HepG2 (cell line): ENCODE measurements at regions not wholly inside any gene's neighbourhood (a gene's known extent, or its start where the extent isn't known, plus 50 kb on each side); places are given as distances from the start of the nearest gene placed in this dataset.

ENCODE experiments used
- ATAC-seq: fragments of 200-7000 bp; cut with Tn5 transposase; 3 replicates; pipeline ENCODE4 v1.9.1; 2020; ENCODE audit warnings: mild to moderate bottlenecking, moderate library complexity
- BruUV-seq: library from RNA; stranded (reverse); fragments of 400-500 nt; replicated peaks from 2 replicates; lab custom pipeline; 2021; lab: Mats Ljungman, UMichigan
- CTCF ChIA-PET: fragments of 300-600 bp; formaldehyde crosslinking; extraction: SDS; loops from one replicate; lab custom pipeline; 2021; ENCODE audit warnings: low total read pairs, inconsistent platforms, low intra/inter-chr PET ratio; lab: Yijun Ruan, JAX
- POLR2A ChIA-PET: fragments of 350-600 bp; sonication (Branson Sonifier 250); formaldehyde crosslinking; loops from one replicate; lab custom pipeline; 2020; ENCODE audit warnings: antibody characterized with exemption, inconsistent platforms; lab: Yijun Ruan, JAX
- DNase-seq: peaks from one replicate; pipeline ENCODE4 v3.0.0-alpha.2; 2015; ENCODE audit warnings: low spot score
- FAIRE-seq: peaks from 3 replicates; lab custom pipeline; 2011; peaks lifted over from hg19 to GRCh38; lab: Jason Lieb, UNC
- H2AFZ ChIP-seq: one replicate; pipeline ENCODE4 v1.6.1; 2011; ENCODE audit warnings: low read length, inconsistent platforms
- H3K27ac ChIP-seq: fragments of 300-600 bp; 3 replicates; pipeline ENCODE4 v1.8.0; 2011; ENCODE audit warnings: mixed run types, mild to moderate bottlenecking, mixed read lengths, low read length, inconsistent platforms; ENCODE audit not compliant: insufficient read depth; ENCODE audit errors: extremely low read length
- H3K27me3 ChIP-seq, 2 experiments: fragments of 200-600 bp in 1 of 2; 2 replicates in 1 of 2; 3 replicates in 1 of 2; pipeline versions ENCODE4 v1.6.0 to v1.8.0; 2011; ENCODE audit warnings: low read length in 2 of 2, mild to moderate bottlenecking in 2 of 2, moderate library complexity in 2 of 2, inconsistent platforms in 1 of 2; ENCODE audit not compliant: insufficient read depth in 2 of 2, control insufficient read depth in 1 of 2
- H3K36me3 ChIP-seq, 2 experiments: fragments of 200-600 bp in 1 of 2; replicated peaks in 1 of 2; 2 replicates in 1 of 2; 3 replicates in 1 of 2; pipeline versions ENCODE4 v1.5.1 to v1.8.0; 2011; ENCODE audit warnings: low read length in 2 of 2, inconsistent platforms in 1 of 2; ENCODE audit not compliant: insufficient read depth in 2 of 2, control insufficient read depth in 1 of 2
- H3K4me1 ChIP-seq: 2 replicates; pipeline ENCODE4 v1.5.1; 2012; ENCODE audit warnings: low read length, inconsistent platforms; ENCODE audit not compliant: insufficient read depth
- H3K4me2 ChIP-seq: 2 replicates; pipeline ENCODE4 v1.6.0; 2011; ENCODE audit warnings: low read depth, low read length, inconsistent platforms
- H3K4me3 ChIP-seq, 3 experiments: fragments of 200-600 bp in 1 of 3; sonication (generic), shearing (Covaris generic) in 1 of 3; replicated peaks in 1 of 3; 2 replicates each; pipeline ENCODE4 v1.5.1; 2011 to 2016; ENCODE audit warnings: low read length in 3 of 3, inconsistent platforms in 2 of 3, low read depth in 2 of 3, mild to moderate bottlenecking in 2 of 3, control low read depth in 1 of 3, mixed read lengths in 1 of 3; ENCODE audit not compliant: insufficient read depth in 1 of 3
- H3K79me2 ChIP-seq: one replicate; pipeline ENCODE4 v1.6.1; 2011; ENCODE audit warnings: low read length, inconsistent platforms; ENCODE audit not compliant: insufficient read depth
- H3K9ac ChIP-seq: 2 replicates; pipeline ENCODE4 v1.6.0; 2011; ENCODE audit warnings: mild to moderate bottlenecking, low read depth, low read length, inconsistent platforms; ENCODE audit not compliant: insufficient read depth
- H3K9me3 ChIP-seq: 2 replicates; pipeline ENCODE4 v1.5.1; 2012; ENCODE audit warnings: mild to moderate bottlenecking, low read length
- H4K20me1 ChIP-seq: 2 replicates; pipeline ENCODE4 v1.6.0; 2011; ENCODE audit warnings: inconsistent platforms, mild to moderate bottlenecking, low read length, moderate library complexity; ENCODE audit not compliant: insufficient read depth
- ATF7 ChIP-seq, 2 experiments: fragments of 450-650 bp in 1 of 2; sonication (generic) in 1 of 2; formaldehyde crosslinking in 1 of 2; IDR thresholded peaks; 2 replicates each; pipeline versions ENCODE4 v1.4.0 to v1.6.1; 2016 to 2020; ENCODE audit warnings: antibody characterized with exemption in 1 of 2, mild to moderate bottlenecking in 1 of 2, missing genetic modification reagents in 1 of 2
- BCL6 ChIP-seq: IDR thresholded peaks from 2 replicates; pipeline ENCODE4 v1.6.1; 2016; ENCODE audit warnings: missing genetic modification reagents, missing compliant biosample characterization
- CREB1 ChIP-seq, 2 experiments: fragments of 450-650 bp in 1 of 2; IDR thresholded peaks; 2 replicates each; pipeline ENCODE4 v1.6.1; 2016 to 2017; ENCODE audit warnings: control low read depth in 1 of 2, mild to moderate bottlenecking in 1 of 2, missing compliant biosample characterization in 1 of 2, missing genetic modification characterization in 1 of 2
- GATAD2A ChIP-seq: IDR thresholded peaks from 2 replicates; pipeline ENCODE4 v1.6.1; 2016
- JUNB ChIP-seq: sonication (generic); formaldehyde crosslinking; IDR thresholded peaks from 2 replicates; pipeline ENCODE4 v1.8.0; 2022; ENCODE audit warnings: missing genetic modification reagents, mild to moderate bottlenecking, borderline replicate concordance
- MED13 ChIP-seq: sonication (generic); formaldehyde crosslinking; IDR thresholded peaks from 2 replicates; pipeline ENCODE4 v1.5.0; 2020; ENCODE audit warnings: missing genetic modification reagents
- MIER3 ChIP-seq: IDR thresholded peaks from 2 replicates; pipeline ENCODE4 v1.6.1; 2016; ENCODE audit warnings: missing compliant biosample characterization, borderline replicate concordance
- MIXL1 ChIP-seq: IDR thresholded peaks from 2 replicates; pipeline ENCODE4 v1.6.1; 2016
- STAT5B ChIP-seq: sonication (generic); formaldehyde crosslinking; IDR thresholded peaks from 2 replicates; pipeline ENCODE4 v1.4.0; 2020; ENCODE audit warnings: missing genetic modification reagents
- TOE1 ChIP-seq: sonication (generic); formaldehyde crosslinking; IDR thresholded peaks from 2 replicates; pipeline ENCODE4 v1.4.0; 2020; ENCODE audit warnings: mild to moderate bottlenecking, missing genetic modification reagents
- ZNF124 ChIP-seq: sonication (generic); formaldehyde crosslinking; IDR thresholded peaks from 2 replicates; pipeline ENCODE4 v1.4.0; 2020; ENCODE audit warnings: missing genetic modification reagents
- ZNF629 ChIP-seq: sonication (generic); formaldehyde crosslinking; conservative IDR thresholded peaks from 2 replicates; pipeline ENCODE4 v1.5.0; 2020; ENCODE audit warnings: missing genetic modification reagents
- ZNF83 ChIP-seq: sonication (generic); formaldehyde crosslinking; IDR thresholded peaks from 2 replicates; pipeline ENCODE4 v1.4.0; 2020; ENCODE audit warnings: missing genetic modification reagents, mild to moderate bottlenecking, borderline replicate concordance
- WGBS: methylation state at CpG from one replicate; pipeline ENCODE4 v1.1.6; 2017; ENCODE audit warnings: low lambda C conversion rate; 5-methylcytosine and 5-hydroxymethylcytosine counted together
- in situ Hi-C: cut with HindIII; loops from 2 replicates; pipeline ENCODE4 v1.10.0; 2017; ENCODE audit warnings: low pct_unique_long_range_greater_than_20kb; ENCODE audit not compliant: extremely low pct_ligation_motif_present
- intact Hi-C: fragments of 100-400 bp; cut with micrococcal nuclease; formaldehyde crosslinking; loops from one replicate; pipeline ENCODE4 v1.10.0; 2022; ENCODE audit not compliant: unreplicated experiment
- TF ChIP-seq, protein P1 (sequence below): conservative IDR thresholded peaks from 2 replicates; pipeline ENCODE4 v1.6.1; 2018; ENCODE audit warnings: missing genetic modification reagents
- TF ChIP-seq, protein P2 (sequence below): IDR thresholded peaks from 2 replicates; pipeline ENCODE4 v1.6.1; 2016; ENCODE audit warnings: mild to moderate bottlenecking
- TF ChIP-seq, protein P3 (sequence below): sonication (generic); formaldehyde crosslinking; IDR thresholded peaks from 2 replicates; pipeline ENCODE4 v1.8.0; 2022; ENCODE audit warnings: mild to moderate bottlenecking, missing genetic modification reagents, borderline replicate concordance

DNA sequence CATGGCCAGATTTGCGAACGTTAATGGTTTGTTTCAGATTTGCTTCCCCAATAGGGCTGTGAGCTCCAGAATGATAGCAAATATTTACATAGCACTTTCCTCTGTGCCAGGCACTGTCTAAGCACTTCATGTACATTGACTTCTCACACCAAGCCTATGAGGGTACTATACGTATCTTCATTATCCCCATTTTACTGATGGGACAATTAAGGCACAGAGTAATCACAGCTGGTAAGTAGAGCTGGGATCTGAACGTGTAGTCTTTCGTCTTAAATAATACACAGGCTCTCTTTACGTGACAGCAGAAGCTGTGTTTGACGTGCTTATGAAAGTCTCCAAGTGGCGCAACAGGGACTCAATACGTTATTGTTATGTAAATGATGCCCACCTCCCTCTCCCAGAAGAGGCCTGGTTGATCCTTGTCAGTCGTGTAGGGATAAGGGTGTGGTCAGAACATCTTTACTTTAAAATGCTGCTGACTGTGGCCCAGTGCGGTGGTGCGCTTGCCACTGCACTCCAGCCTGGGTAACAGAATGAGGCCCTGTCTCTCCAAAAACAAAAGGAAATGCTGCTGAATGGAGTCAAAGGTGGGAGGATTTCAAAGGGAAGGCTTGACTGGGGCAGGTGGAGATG is 66.3 kb upstream of the TCL1B start:
- DNase-seq = no peak
- ChIA-PET POLR2A (no interaction called here), CTCF (no interaction called here)
- no peaks in the 10 kb centered on the region for H3K79me2 ChIP-seq
- no peaks in the 10 kb centered on the region for H3K9me3 ChIP-seq
- no peak overlapping the region for H3K9ac ChIP-seq
- TF ChIP-seq MIER3 (CRISPR knock-in tag) = no peak
- peak; percentile 65 for TF ChIP-seq ZNF629 (CRISPR knock-in tag)
- no peak for FAIRE-seq
- in situ Hi-C loops (no loop called here), intact Hi-C loops (no loop called here)
- H3K27ac ChIP-seq = no peak overlapping the region
- WGBS = 44% methylated on average over 10 of the region's 12 CpGs
- no peak for ATAC-seq
- H3K4me2 ChIP-seq = no peak overlapping the region
- no peak overlapping the region for H2AFZ ChIP-seq
- no peaks in the 10 kb centered on the region for H3K4me1 ChIP-seq
- no TSS peak for BruUV-seq
- H3K4me3 ChIP-seq = no peak overlapping the region
- H3K27me3 ChIP-seq = no peaks in the 10 kb centered on the region
- no peaks in the 10 kb centered on the region for H4K20me1 ChIP-seq
- no peaks in the 10 kb centered on the region for H3K36me3 ChIP-seq

DNA sequence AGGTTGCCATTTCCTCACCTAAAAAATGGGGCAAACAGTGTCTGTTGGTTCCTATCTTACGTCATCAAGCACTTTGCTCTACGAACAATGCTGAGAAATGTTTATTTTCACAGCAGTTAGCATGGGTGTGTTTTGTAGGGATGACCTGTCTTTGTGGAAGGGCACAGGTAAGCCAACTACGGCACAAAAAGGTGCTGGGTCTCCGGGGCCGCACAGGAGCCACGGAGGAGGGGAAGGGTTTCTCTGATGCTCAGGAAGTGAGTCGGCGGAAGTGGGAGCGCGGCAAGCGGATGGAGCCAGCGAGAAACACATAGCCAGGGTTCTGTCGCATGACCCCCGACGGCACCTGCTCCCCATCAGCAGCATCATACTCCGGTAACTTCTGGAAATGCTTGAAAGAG is 65.6 kb upstream of the TCL1B start:
- WGBS = 64% methylated on average over 14 of the region's 16 CpGs
- Histone ChIP-seq H3K27ac (no peak overlapping the region), H3K9ac (no peak overlapping the region), H3K79me2 (no peaks in the 10 kb centered on the region), H4K20me1 (no peaks in the 10 kb centered on the region), H2AFZ (no peak overlapping the region), H3K4me2 (no peak overlapping the region), H3K27me3 (no peaks in the 10 kb centered on the region), H3K36me3 (no peaks in the 10 kb centered on the region), H3K4me3 (no peak overlapping the region), H3K4me1 (no peaks in the 10 kb centered on the region), H3K9me3 (no peaks in the 10 kb centered on the region)
- ChIA-PET POLR2A (no interaction called here), CTCF (no interaction called here)
- FAIRE-seq = no peak
- in situ Hi-C loops (no loop called here), intact Hi-C loops (no loop called here)
- DNase-seq = no peak
- BruUV-seq = no TSS peak
- no peak for ATAC-seq
- no peak for TF ChIP-seq BCL6 (CRISPR knock-in tag)
- peak; percentile 66 for TF ChIP-seq CREB1 (IDR thresholded peaks at IDR 0.05)
- TF ChIP-seq CREB1 (CRISPR knock-in tag; IDR thresholded peaks at IDR 0.05) = no peak
- TF ChIP-seq, protein P1, sequence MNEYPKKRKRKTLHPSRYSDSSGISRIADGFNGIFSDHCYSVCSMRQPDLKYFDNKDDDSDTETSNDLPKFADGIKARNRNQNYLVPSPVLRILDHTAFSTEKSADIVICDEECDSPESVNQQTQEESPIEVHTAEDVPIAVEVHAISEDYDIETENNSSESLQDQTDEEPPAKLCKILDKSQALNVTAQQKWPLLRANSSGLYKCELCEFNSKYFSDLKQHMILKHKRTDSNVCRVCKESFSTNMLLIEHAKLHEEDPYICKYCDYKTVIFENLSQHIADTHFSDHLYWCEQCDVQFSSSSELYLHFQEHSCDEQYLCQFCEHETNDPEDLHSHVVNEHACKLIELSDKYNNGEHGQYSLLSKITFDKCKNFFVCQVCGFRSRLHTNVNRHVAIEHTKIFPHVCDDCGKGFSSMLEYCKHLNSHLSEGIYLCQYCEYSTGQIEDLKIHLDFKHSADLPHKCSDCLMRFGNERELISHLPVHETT (CRISPR knock-in tag) = no peak
- TF ChIP-seq STAT5B (CRISPR knock-in tag) = no peak
- TF ChIP-seq ZNF124 = no peak
- TF ChIP-seq MED13 (CRISPR knock-in tag) = no peak
- TF ChIP-seq, protein P2, sequence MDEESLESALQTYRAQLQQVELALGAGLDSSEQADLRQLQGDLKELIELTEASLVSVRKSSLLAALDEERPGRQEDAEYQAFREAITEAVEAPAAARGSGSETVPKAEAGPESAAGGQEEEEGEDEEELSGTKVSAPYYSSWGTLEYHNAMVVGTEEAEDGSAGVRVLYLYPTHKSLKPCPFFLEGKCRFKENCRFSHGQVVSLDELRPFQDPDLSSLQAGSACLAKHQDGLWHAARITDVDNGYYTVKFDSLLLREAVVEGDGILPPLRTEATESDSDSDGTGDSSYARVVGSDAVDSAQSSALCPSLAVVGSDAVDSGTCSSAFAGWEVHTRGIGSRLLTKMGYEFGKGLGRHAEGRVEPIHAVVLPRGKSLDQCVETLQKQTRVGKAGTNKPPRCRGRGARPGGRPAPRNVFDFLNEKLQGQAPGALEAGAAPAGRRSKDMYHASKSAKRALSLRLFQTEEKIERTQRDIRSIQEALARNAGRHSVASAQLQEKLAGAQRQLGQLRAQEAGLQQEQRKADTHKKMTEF (CRISPR knock-in tag) = no peak
- TF ChIP-seq ATF7 (IDR thresholded peaks at IDR 0.05) = peak; percentile 49; the same call in 1 of the 2 replicates
- TF ChIP-seq ATF7 (CRISPR knock-in tag; IDR thresholded peaks at IDR 0.05) = no peak
- no peak for TF ChIP-seq JUNB (CRISPR knock-in tag)
- no peak for TF ChIP-seq MIXL1 (CRISPR knock-in tag)
- TF ChIP-seq ZNF83 (CRISPR knock-in tag) = no peak
- no peak for TF ChIP-seq GATAD2A (CRISPR knock-in tag)
- TF ChIP-seq, protein P3, sequence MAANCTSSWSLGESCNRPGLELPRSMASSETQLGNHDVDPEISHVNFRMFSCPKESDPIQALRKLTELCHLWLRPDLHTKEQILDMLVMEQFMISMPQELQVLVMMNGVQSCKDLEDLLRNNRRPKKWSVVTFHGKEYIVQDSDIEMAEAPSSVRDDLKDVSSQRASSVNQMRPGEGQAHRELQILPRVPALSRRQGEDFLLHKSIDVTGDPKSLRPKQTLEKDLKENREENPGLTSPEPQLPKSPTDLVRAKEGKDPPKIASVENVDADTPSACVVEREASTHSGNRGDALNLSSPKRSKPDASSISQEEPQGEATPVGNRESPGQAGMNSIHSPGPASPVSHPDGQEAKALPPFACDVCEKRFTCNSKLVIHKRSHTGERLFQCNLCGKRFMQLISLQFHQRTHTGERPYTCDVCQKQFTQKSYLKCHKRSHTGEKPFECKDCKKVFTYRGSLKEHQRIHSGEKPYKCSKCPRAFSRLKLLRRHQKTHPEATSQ (CRISPR knock-in tag) = no peak
- TF ChIP-seq TOE1 (CRISPR knock-in tag) = no peak
